T-cell (primary cell): ENCODE measurements at regions not wholly inside any gene's neighbourhood (a gene's known extent, or its start where the extent isn't known, plus 50 kb on each side); places are given as distances from the start of the nearest gene placed in this dataset.
"Not testable (repeated sequence)": the region's sequence is repeated elsewhere in the genome, so short reads cannot be mapped to it uniquely, and the experiment has no call there.

Experiments
- ATAC-seq, 4 experiments: fragments of 200-7000 bp in 3 of 4; fragments of 150-1000 bp in 1 of 4; cut with Tn5 transposase; replicated peaks in 1 of 4; 1 replicate in 3 of 4; 2 replicates in 1 of 4; pipeline ENCODE4 v1.10.0; 2021; ENCODE audit warnings: moderate library complexity in 3 of 4, mild to moderate bottlenecking in 2 of 4, moderate number of reproducible peaks in 1 of 4
- CTCF ChIA-PET, 2 donors: fragments of 300-600 bp; sonication (Branson Sonifier 250); formaldehyde crosslinking; loops; one replicate each; lab custom pipeline; 2022; ENCODE audit warnings: antibody characterized with exemption in 2 of 2; lab: Charles Lee
- POLR2A ChIA-PET, 2 donors: fragments of 300-600 bp; sonication (Branson Sonifier 250); formaldehyde crosslinking; loops; one replicate each; lab custom pipeline; 2022; ENCODE audit warnings: antibody characterized with exemption in 2 of 2; lab: Charles Lee
- DNase-seq, 35 experiments: peaks; one replicate each; pipeline versions ENCODE4 v3.0.0 to v3.0.0-alpha.2; 2013 to 2023
- H3K27ac ChIP-seq: one replicate; pipeline ENCODE4 v1.5.1; 2013; ENCODE audit warnings: low read length
- H3K27me3 ChIP-seq, 2 experiments: replicated peaks in 1 of 2; 1 replicate in 1 of 2; 2 replicates in 1 of 2; pipeline versions ENCODE4 v1.6.1 to v1.7.0; 2013; ENCODE audit warnings: low read length in 1 of 2, mixed read lengths in 1 of 2; ENCODE audit not compliant: control insufficient read depth in 2 of 2, insufficient read depth in 2 of 2; ENCODE audit errors: extremely low read depth in 1 of 2
- H3K36me3 ChIP-seq, 2 donors: 1 replicate in 1 of 2; 2 replicates in 1 of 2; pipeline versions ENCODE4 v1.6.1 to v1.7.0; 2013; ENCODE audit warnings: low read length in 1 of 2; ENCODE audit not compliant: control insufficient read depth in 2 of 2, insufficient read depth in 1 of 2; ENCODE audit errors: extremely low read depth in 1 of 2
- H3K4me1 ChIP-seq, 2 experiments: 1 replicate in 1 of 2; 2 replicates in 1 of 2; pipeline versions ENCODE4 v1.6.1 to v1.7.0; 2013; ENCODE audit warnings: low read length in 2 of 2, mixed read lengths in 1 of 2; ENCODE audit not compliant: insufficient read depth in 2 of 2, control insufficient read depth in 1 of 2; ENCODE audit errors: extremely low read depth in 1 of 2
- H3K4me3 ChIP-seq, 2 donors: 1 replicate in 1 of 2; 2 replicates in 1 of 2; pipeline versions ENCODE4 v1.5.1 to v1.7.0; 2013; ENCODE audit warnings: mild to moderate bottlenecking in 2 of 2, low read length in 1 of 2, moderate library complexity in 1 of 2; ENCODE audit not compliant: control insufficient read depth in 1 of 2; ENCODE audit errors: extremely low read depth in 1 of 2
- H3K9me3 ChIP-seq: 2 replicates; pipeline ENCODE4 v1.7.0; 2013
- H3K27ac Mint-ChIP-seq, 2 donors: one replicate each; pipeline ENCODE4 v1.8.0; 2020 to 2021; ENCODE audit warnings: mild to moderate bottlenecking in 2 of 2, mixed read lengths in 2 of 2
- H3K27me3 Mint-ChIP-seq, 2 donors: one replicate each; pipeline ENCODE4 v1.8.0; 2021 to 2022; ENCODE audit warnings: mixed read lengths in 2 of 2
- H3K36me3 Mint-ChIP-seq: one replicate; pipeline ENCODE4 v1.8.0; 2021; ENCODE audit warnings: mixed read lengths
- H3K4me1 Mint-ChIP-seq, 3 donors: one replicate each; pipeline ENCODE4 v1.8.0; 2020 to 2022; ENCODE audit warnings: mixed read lengths in 3 of 3, mild to moderate bottlenecking in 1 of 3
- H3K4me3 Mint-ChIP-seq, 3 donors: one replicate each; pipeline ENCODE4 v1.8.0; 2020 to 2022; ENCODE audit warnings: mild to moderate bottlenecking in 3 of 3, mixed read lengths in 3 of 3, moderate library complexity in 3 of 3
- H3K9me3 Mint-ChIP-seq, 3 donors: one replicate each; pipeline ENCODE4 v1.8.0; 2020 to 2022; ENCODE audit warnings: mixed read lengths in 3 of 3
- WGBS: methylation state at CpG from one replicate; pipeline ENCODE4 v1.1.5; 2013; ENCODE audit warnings: missing lambda C conversion rate; ENCODE audit not compliant: insufficient coverage; 5-methylcytosine and 5-hydroxymethylcytosine counted together

GRCh38 chr21:18831942-18832676, 428.5 kb upstream of the TMPRSS15 start:
- ATAC-seq, result no peak
- no peaks in the 10 kb centered on the region for H3K9me3 ChIP-seq
- no peak overlapping the region for H3K4me3 ChIP-seq
- Mint-ChIP-seq H3K27ac (no peak overlapping the region), H3K27me3 (no peaks in the 10 kb centered on the region), H3K9me3 (peaks cover 0 to 16% (median 10%) of the 10 kb centered on the region in 3 donors), H3K36me3 (no peaks in the 10 kb centered on the region), H3K4me3 (no peak overlapping the region), H3K4me1 (no peaks in the 10 kb centered on the region)
- H3K27me3 ChIP-seq, result no peaks in the 10 kb centered on the region
- DNase-seq, result no peak
- no peaks in the 10 kb centered on the region for H3K36me3 ChIP-seq
- 61% methylated on average over 2 of the region's 2 CpGs for WGBS
- ChIA-PET CTCF (no interaction called here), POLR2A (no interaction called here)
- no peaks in the 10 kb centered on the region for H3K4me1 ChIP-seq
- H3K27ac ChIP-seq, result no peak overlapping the region

- WGBS, result 57% methylated on average over 1 of the region's 2 CpGs
- H3K4me3 ChIP-seq, result no peak overlapping the region
- no peaks in the 10 kb centered on the region for H3K27me3 Mint-ChIP-seq
- no peak overlapping the region for H3K4me3 Mint-ChIP-seq
- no peaks in the 10 kb centered on the region for H3K4me1 ChIP-seq
- DNase-seq (no peak), ATAC-seq (no peak)
- H3K4me1 Mint-ChIP-seq, result no peaks in the 10 kb centered on the region
- peaks cover 0 to 16% (median 15%) of the 10 kb centered on the region in 3 donors for H3K9me3 Mint-ChIP-seq
- H3K27ac Mint-ChIP-seq, result no peak overlapping the region
- no peaks in the 10 kb centered on the region for H3K27me3 ChIP-seq
- no peaks in the 10 kb centered on the region for H3K36me3 ChIP-seq
- no peaks in the 10 kb centered on the region for H3K36me3 Mint-ChIP-seq
- CTCF ChIA-PET, result no interaction called here
- POLR2A ChIA-PET, result no interaction called here
- no peak overlapping the region for H3K27ac ChIP-seq
- no peaks in the 10 kb centered on the region for H3K9me3 ChIP-seq
These were observed 429.4 kb upstream of the TMPRSS15 start for GRCh38 chr21:18832950-18833349.

DNA sequence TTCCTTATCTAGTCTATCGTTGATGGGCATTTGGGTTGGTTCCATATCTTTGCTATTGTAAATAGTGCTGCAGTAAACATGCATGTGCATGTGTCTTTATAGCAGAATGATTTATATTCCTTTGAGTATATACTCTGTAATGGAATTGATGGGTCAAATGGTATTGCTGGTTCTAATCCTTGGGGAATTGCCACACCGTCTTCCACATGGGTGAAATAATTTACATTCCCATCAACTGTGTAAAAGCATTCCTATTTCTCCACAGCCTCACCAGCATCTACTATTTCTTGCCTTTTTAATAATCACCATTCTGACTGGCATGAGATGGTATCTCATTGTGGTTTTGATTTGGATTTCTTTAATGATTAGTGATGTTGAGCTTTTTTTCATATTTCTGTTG, 430.5 kb upstream of the TMPRSS15 start:
- H3K36me3 ChIP-seq, H3K4me1 Mint-ChIP-seq, DNase-seq, H3K9me3 ChIP-seq, H3K27ac ChIP-seq, H3K4me3 Mint-ChIP-seq, H3K36me3 Mint-ChIP-seq, H3K4me1 ChIP-seq, H3K27me3 Mint-ChIP-seq, H3K27ac Mint-ChIP-seq, H3K27me3 ChIP-seq, ATAC-seq, H3K4me3 ChIP-seq, CTCF ChIA-PET, POLR2A ChIA-PET: not testable (repeated sequence)
- WGBS, result no CpG with 5 or more reads among the region's 2 CpGs
- H3K9me3 Mint-ChIP-seq, result peaks cover 0 to 20% (median 16%) of the 10 kb centered on the region in 3 donors

GRCh38 chr21:18840239-18840638, 436.7 kb upstream of the TMPRSS15 start:
- POLR2A ChIA-PET, result no interaction called here
- H3K4me1 Mint-ChIP-seq, result no peaks in the 10 kb centered on the region
- DNase-seq, result no peak
- ATAC-seq, result no peak
- H3K36me3 Mint-ChIP-seq, result no peaks in the 10 kb centered on the region
- no peak overlapping the region for H3K4me3 ChIP-seq
- H3K4me3 Mint-ChIP-seq, result no peak overlapping the region
- H3K9me3 ChIP-seq, result no peaks in the 10 kb centered on the region
- H3K27me3 ChIP-seq, result no peaks in the 10 kb centered on the region
- no peak overlapping the region for H3K27ac ChIP-seq
- H3K4me1 ChIP-seq, result no peaks in the 10 kb centered on the region
- H3K36me3 ChIP-seq, result no peaks in the 10 kb centered on the region
- WGBS, result 100% methylated on average over 1 of the region's 1 CpG
- peaks cover 17 to 24% (median 18%) of the 10 kb centered on the region in 3 donors for H3K9me3 Mint-ChIP-seq
- H3K27ac Mint-ChIP-seq, result no peak overlapping the region
- CTCF ChIA-PET, result interaction anchor here in 1 of 2 donors (0.6 kb wide), 1 partner anchor 800 kb away, joined by 3 read pairs; no protein-coding TSS in a partner anchor
- no peaks in the 10 kb centered on the region for H3K27me3 Mint-ChIP-seq

DNA sequence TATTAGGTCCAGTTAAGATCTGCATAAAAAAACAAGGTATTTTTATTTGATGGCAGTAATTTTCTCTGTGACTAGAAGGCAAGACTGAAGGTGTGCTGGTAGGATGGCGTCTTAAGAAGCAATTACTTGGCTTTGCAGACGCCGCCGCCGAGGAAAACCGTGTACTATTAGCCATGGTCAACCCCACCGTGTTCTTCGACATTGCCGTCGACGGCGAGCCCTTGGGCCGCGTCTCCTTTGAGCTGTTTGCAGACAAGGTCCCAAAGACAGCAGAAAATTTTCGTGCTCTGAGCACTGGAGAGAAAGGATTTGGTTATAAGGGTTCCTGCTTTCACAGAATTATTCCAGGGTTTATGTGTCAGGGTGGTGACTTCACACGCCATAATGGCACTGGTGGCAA, 454.0 kb upstream of the TMPRSS15 start:
- H3K4me1 ChIP-seq, H3K27ac ChIP-seq, H3K9me3 ChIP-seq, H3K36me3 Mint-ChIP-seq, DNase-seq, CTCF ChIA-PET, H3K36me3 ChIP-seq, H3K27me3 ChIP-seq, H3K27me3 Mint-ChIP-seq, H3K4me3 Mint-ChIP-seq, ATAC-seq, H3K27ac Mint-ChIP-seq, POLR2A ChIA-PET, H3K4me1 Mint-ChIP-seq, H3K4me3 ChIP-seq: not testable (repeated sequence)
- peaks cover 10 to 32% (median 13%) of the 10 kb centered on the region in 3 donors for H3K9me3 Mint-ChIP-seq
- 94% methylated on average over 7 of the region's 16 CpGs for WGBS

DNA sequence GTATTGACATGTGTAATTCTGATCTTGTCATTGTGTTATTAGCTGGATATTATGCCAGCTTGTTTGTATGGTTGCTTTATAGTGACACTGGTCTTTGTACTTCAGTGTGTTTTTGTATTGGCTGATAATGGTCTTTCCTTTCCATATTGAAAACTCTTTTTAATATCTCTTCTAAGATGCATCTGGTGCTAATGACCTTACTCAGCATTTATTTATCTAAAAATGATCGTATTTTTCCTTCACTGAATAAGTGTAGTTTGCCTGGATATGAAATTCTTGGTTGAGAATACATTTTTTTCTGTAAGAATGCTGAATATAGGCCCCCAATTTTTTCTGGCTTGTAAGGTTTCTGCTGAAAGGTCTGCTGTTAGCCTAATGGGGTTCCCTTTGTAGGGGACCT, 465.5 kb upstream of the TMPRSS15 start:
- DNase-seq (no peak), ATAC-seq (no peak)
- Mint-ChIP-seq H3K9me3 (peaks cover 6 to 11% (median 10%) of the 10 kb centered on the region in 3 donors), H3K4me3 (no peak overlapping the region), H3K36me3 (no peaks in the 10 kb centered on the region), H3K4me1 (no peaks in the 10 kb centered on the region), H3K27ac (no peak overlapping the region), H3K27me3 (no peaks in the 10 kb centered on the region)
- POLR2A ChIA-PET, result no interaction called here
- WGBS, result no CpG with 5 or more reads among the region's 1 CpG
- H3K4me1 ChIP-seq, result no peaks in the 10 kb centered on the region
- CTCF ChIA-PET, result no interaction called here
- no peaks in the 10 kb centered on the region for H3K9me3 ChIP-seq
- no peak overlapping the region for H3K4me3 ChIP-seq
- H3K27me3 ChIP-seq, result no peaks in the 10 kb centered on the region
- no peak overlapping the region for H3K27ac ChIP-seq
- H3K36me3 ChIP-seq, result no peaks in the 10 kb centered on the region
